IPS-20b (cell line): ENCODE measurements at regions not wholly inside any gene's neighbourhood (a gene's known extent, or its start where the extent isn't known, plus 50 kb on each side); places are given as distances from the start of the nearest gene placed in this dataset.

Experiments used
- H3K27ac ChIP-seq: one replicate; pipeline ENCODE4 v1.5.1; 2013; ENCODE audit warnings: low read length
- H3K27me3 ChIP-seq: 2 replicates; pipeline ENCODE4 v1.6.1; 2013; ENCODE audit warnings: mild to moderate bottlenecking, low read length, inconsistent platforms; ENCODE audit not compliant: insufficient read depth
- H3K36me3 ChIP-seq: 2 replicates; pipeline ENCODE4 v1.6.1; 2013; ENCODE audit warnings: low read depth, mild to moderate bottlenecking, inconsistent platforms, low read length, moderate library complexity; ENCODE audit not compliant: insufficient read depth
- H3K4me1 ChIP-seq: 2 replicates; pipeline ENCODE4 v1.6.1; 2013; ENCODE audit warnings: mild to moderate bottlenecking, control low read depth, inconsistent platforms, low read length, moderate library complexity; ENCODE audit not compliant: insufficient read depth
- H3K4me3 ChIP-seq: 2 replicates; pipeline ENCODE4 v1.5.1; 2013; ENCODE audit warnings: mild to moderate bottlenecking, low read length, inconsistent platforms
- H3K9ac ChIP-seq: 2 replicates; pipeline ENCODE4 v1.6.1; 2013; ENCODE audit warnings: low read depth, mild to moderate bottlenecking, inconsistent platforms, low read length, moderate library complexity
- H3K9me3 ChIP-seq: 2 replicates; pipeline ENCODE4 v1.6.1; 2013; ENCODE audit warnings: mild to moderate bottlenecking, low read depth, low read length, inconsistent platforms; ENCODE audit not compliant: insufficient read depth

- H3K4me1 ChIP-seq, result no peaks in the 10 kb centered on the region
- H3K4me3 ChIP-seq, result no peak overlapping the region
- H3K27me3 ChIP-seq, result no peaks in the 10 kb centered on the region
- H3K9me3 ChIP-seq, result no peaks in the 10 kb centered on the region
- H3K36me3 ChIP-seq, result no peaks in the 10 kb centered on the region
- H3K9ac ChIP-seq, result no peak overlapping the region
- no peak overlapping the region for H3K27ac ChIP-seq
These were observed 150.8 kb downstream of the TLE3 start for GRCh38 chr15:69946870-69947269.

GRCh38 chr15:69947394-69947793, 150.3 kb downstream of the TLE3 start:
- H3K27ac ChIP-seq, result no peak overlapping the region
- no peaks in the 10 kb centered on the region for H3K27me3 ChIP-seq
- no peak overlapping the region for H3K9ac ChIP-seq
- no peak overlapping the region for H3K4me3 ChIP-seq
- H3K4me1 ChIP-seq, result no peaks in the 10 kb centered on the region
- H3K9me3 ChIP-seq, result no peaks in the 10 kb centered on the region
- no peaks in the 10 kb centered on the region for H3K36me3 ChIP-seq

DNA sequence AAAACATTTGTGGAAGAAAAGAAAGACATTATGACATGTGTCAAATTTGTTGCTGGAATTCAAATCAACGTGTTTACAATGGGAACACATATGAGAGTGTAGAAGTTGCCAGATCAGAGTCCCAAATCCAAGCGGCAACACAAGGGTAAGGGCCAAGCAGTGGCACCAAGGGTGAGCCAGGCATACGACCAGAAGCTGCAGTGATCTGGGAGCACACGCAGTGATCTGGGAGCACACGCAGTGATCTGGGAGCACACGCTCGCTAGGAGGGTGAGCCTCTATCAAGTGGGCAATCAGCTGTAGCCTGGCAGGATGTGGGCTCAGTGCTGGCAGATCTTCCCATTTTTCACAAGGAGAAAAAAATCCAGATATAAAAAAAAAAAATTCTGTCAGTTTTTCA, 148.2 kb downstream of the TLE3 start:
- H3K4me3 ChIP-seq, result no peak overlapping the region
- no peak overlapping the region for H3K27ac ChIP-seq
- H3K27me3 ChIP-seq, result no peaks in the 10 kb centered on the region
- no peaks in the 10 kb centered on the region for H3K4me1 ChIP-seq
- no peak overlapping the region for H3K9ac ChIP-seq
- H3K9me3 ChIP-seq, result no peaks in the 10 kb centered on the region
- no peaks in the 10 kb centered on the region for H3K36me3 ChIP-seq

DNA sequence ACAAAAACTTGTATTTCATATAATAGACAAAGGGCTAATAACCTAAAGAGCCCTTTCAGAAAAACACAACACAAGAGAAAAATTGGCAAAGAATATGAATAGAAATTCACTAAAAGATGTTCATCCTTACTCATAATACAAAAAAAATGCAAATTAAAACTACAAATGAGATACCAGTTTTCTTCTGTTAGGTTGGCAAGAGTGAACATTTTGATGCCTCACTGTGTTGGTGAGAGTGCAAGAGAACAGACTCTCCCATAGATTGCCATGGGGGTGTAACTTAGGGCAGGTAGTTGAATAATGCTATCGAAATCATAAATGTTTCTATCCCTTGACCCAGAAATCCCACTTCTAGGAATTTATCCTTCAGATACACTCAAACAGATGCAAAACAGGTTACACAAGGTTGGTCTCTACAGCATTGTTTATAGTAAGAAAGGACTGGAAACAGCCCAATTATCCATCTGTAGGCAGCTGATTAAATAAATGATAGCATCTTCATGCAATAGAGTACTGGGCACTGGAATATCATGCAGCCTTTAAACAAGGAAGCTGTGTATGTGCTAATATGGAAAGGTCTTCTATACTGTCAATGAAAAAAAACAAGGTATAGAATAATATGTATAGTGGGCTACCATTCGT, 146.3 kb downstream of the TLE3 start:
- H3K9me3 ChIP-seq, result no peaks in the 10 kb centered on the region
- H3K36me3 ChIP-seq, result no peaks in the 10 kb centered on the region
- H3K27me3 ChIP-seq, result no peaks in the 10 kb centered on the region
- no peak overlapping the region for H3K4me3 ChIP-seq
- no peaks in the 10 kb centered on the region for H3K4me1 ChIP-seq
- no peak overlapping the region for H3K27ac ChIP-seq
- no peak overlapping the region for H3K9ac ChIP-seq

DNA sequence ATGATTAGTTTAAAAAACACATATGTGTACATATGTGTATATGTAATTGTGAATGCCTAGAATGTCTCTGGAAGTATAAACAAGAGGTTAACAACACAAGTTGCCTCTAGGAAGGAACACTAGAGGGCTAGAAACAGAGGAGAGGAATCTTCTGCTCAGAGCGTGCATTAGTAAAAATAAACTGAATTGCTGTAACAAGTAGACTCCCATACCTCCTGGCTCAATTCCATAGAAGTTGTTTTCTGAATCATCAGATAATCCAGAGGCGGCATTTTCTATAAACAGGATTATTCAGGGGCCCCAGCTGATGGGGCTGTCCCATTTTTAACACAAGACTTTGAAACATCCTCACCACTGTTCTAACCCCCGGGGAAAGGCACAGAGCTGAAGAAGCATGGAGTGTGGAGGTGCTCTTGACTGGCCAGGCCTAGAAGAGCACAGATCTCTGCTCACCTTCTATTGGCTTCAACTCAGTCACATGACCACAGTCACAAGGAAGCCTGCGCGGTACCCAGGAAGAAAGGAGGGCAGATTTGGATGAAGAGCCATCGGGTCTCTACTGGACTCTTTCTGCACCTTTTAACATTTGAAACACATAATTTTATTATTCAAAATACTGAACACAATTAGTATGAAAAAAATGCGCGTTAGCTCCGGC, 145.7 kb downstream of the TLE3 start:
- Histone ChIP-seq H3K4me3 (no peak overlapping the region), H3K27ac (no peak overlapping the region), H3K27me3 (no peaks in the 10 kb centered on the region), H3K4me1 (no peaks in the 10 kb centered on the region), H3K9ac (no peak overlapping the region), H3K36me3 (no peaks in the 10 kb centered on the region), H3K9me3 (no peaks in the 10 kb centered on the region)

DNA sequence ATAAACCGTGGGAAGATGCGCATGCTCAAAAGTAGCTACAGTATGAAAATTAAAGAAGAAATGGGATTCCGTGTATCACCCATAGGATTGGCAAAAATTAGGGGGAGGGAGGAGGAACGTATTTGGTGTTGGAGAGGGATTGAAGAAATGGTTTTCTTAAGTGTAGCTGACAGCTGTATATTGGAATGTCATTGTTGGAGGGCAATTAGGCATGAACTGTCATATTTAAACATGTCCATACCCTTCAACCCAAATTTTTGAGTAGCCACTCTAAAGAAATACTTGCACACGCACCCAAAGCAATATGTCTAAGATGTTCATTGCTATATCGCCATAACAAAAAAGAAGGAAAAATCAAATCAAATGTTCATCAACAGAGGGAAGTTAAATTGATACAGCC, 144.7 kb downstream of the TLE3 start:
- Histone ChIP-seq H3K27ac (no peak overlapping the region), H3K4me1 (peaks cover 2% of the 10 kb centered on the region; the same call in 1 of the 2 replicates), H3K9me3 (no peaks in the 10 kb centered on the region), H3K36me3 (no peaks in the 10 kb centered on the region), H3K9ac (no peak overlapping the region), H3K4me3 (no peak overlapping the region), H3K27me3 (no peaks in the 10 kb centered on the region)

- Histone ChIP-seq H3K4me1 (peaks cover 6% of the 10 kb centered on the region; the same call in 1 of the 2 replicates), H3K9me3 (no peaks in the 10 kb centered on the region), H3K36me3 (no peaks in the 10 kb centered on the region), H3K27me3 (no peaks in the 10 kb centered on the region), H3K9ac (no peak overlapping the region), H3K27ac (no peak overlapping the region), H3K4me3 (no peak overlapping the region)
These were observed 143.9 kb downstream of the TLE3 start for GRCh38 chr15:69953816-69954215.

DNA sequence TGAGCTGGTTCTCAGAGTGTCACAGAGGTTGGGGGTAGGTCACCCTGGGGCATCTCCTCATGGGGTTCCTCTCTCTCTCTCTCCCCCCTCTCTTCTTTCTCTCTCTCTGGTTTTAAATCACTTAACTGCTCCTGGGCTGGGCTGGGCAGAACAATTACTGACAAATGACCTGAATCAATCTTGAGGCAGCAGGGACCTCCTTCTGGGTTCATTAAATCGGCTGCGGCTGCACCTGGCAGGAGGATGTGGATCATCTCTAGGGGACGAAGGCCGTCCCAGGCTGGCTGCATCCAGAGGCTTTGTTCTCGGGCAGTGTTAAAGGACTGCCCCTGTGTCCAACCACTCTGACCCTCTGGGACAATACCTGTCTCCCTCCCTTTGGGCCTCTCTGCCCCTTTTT, 143.1 kb downstream of the TLE3 start:
- Histone ChIP-seq H3K27ac (no peak overlapping the region), H3K9ac (no peak overlapping the region), H3K27me3 (no peaks in the 10 kb centered on the region), H3K9me3 (no peaks in the 10 kb centered on the region), H3K36me3 (no peaks in the 10 kb centered on the region), H3K4me3 (no peak overlapping the region), H3K4me1 (peaks cover 6% of the 10 kb centered on the region; the same call in 1 of the 2 replicates)

DNA sequence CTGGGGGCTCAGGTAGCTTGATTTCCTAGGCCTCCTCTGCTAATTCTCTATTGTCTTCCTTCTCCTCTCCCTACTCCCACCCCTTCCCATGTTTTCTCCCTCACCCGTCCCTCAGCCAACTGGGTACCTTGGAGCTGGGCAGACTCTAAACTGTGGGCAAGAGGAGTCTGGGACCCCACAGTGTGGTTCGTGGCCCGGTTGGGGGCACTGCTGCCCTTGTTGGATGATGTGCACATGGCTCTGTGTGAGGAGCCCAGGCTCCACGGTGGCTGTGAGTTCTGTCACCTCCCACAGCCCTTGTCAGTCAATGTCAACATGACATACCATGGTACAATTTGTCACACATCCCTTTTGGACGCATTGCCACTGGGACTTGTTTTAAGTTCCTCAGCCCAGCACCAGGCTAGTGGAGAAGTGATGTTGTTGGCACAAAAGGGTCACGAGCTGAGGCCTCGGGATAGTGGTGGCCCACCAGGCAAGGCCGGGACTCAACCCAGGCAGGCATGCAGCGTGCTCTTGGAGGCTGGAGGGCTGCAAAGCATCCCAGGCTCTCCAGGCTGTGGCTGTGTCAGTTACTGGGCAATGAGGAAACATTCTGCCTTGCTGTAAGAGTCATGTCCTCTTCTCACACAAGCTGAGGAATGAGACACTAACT, 142.3 kb downstream of the TLE3 start:
- H3K9me3 ChIP-seq, result no peaks in the 10 kb centered on the region
- H3K36me3 ChIP-seq, result no peaks in the 10 kb centered on the region
- H3K27me3 ChIP-seq, result no peaks in the 10 kb centered on the region
- H3K4me1 ChIP-seq, result peaks cover 6% of the 10 kb centered on the region; the same call in 1 of the 2 replicates
- H3K9ac ChIP-seq, result no peak overlapping the region
- H3K4me3 ChIP-seq, result no peak overlapping the region
- no peak overlapping the region for H3K27ac ChIP-seq

- Histone ChIP-seq H3K27ac (no peak overlapping the region), H3K4me1 (peaks cover 6% of the 10 kb centered on the region; the same call in 1 of the 2 replicates), H3K9me3 (no peaks in the 10 kb centered on the region)
These were observed 141.3 kb downstream of the TLE3 start for GRCh38 chr15:69956417-69956816.

DNA sequence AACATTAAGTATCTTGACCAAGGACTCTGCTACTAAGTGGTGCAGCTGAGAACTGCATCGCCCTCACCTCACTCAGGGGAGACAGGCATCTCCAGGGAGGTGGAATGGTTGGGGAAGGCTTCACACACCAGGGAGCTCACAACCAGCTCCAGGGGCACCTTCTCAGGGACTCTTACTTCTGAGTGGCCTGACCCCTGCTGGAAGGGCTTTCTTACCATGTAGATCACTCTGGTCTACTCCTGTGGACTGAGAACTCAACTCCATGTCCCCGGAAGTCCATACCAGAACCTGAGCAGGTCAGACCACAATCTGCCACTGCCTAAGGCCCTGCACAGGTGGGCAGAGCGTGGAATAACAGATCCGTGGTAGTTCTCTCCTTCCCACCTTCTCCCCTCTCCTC, 140.5 kb downstream of the TLE3 start:
- Histone ChIP-seq H3K4me1 (peaks cover 6% of the 10 kb centered on the region; the same call in 1 of the 2 replicates), H3K27ac (no peak overlapping the region), H3K4me3 (no peak overlapping the region), H3K27me3 (no peaks in the 10 kb centered on the region), H3K9me3 (no peaks in the 10 kb centered on the region), H3K36me3 (no peaks in the 10 kb centered on the region), H3K9ac (no peak overlapping the region)

More at GRCh38 chr15:69956417-69956816, 141.3 kb downstream of the TLE3 start:
- no peak overlapping the region for H3K4me3 ChIP-seq
- H3K27me3 ChIP-seq, result no peaks in the 10 kb centered on the region
- H3K9ac ChIP-seq, result no peak overlapping the region
- no peaks in the 10 kb centered on the region for H3K36me3 ChIP-seq
